ENCODE measurements at regions not wholly inside any gene's neighbourhood (a gene's known extent, or its start where the extent isn't known, plus 50 kb on each side); places are given as distances from the start of the nearest gene placed in this dataset.

GRCh38 chr20:61128701-61129269 lies 123.3 kb upstream of the CDH4 start:
- DNase-seq (ENCODE audit: low spot score): no peak
- in situ Hi-C loops (cut with HindIII; ENCODE audit: low sequenced_read_pairs): no loop called here

- in situ Hi-C loops (cut with HindIII; ENCODE audit: low sequenced_read_pairs): no loop called here
- DNase-seq (ENCODE audit: low spot score): no peak
Observed at GRCh38 chr20:61129311-61129710, 122.8 kb upstream of the CDH4 start.

- DNase-seq (ENCODE audit: low spot score): no peak
- in situ Hi-C loops (cut with HindIII; ENCODE audit: low sequenced_read_pairs): no loop called here
Observed at GRCh38 chr20:61130156-61130555, 121.9 kb upstream of the CDH4 start.

- in situ Hi-C loops (cut with HindIII; ENCODE audit: low sequenced_read_pairs): no loop called here
- no peak for DNase-seq (ENCODE audit: low spot score)
Observed at GRCh38 chr20:61131944-61132343, 120.1 kb upstream of the CDH4 start.

GRCh38 chr20:61133611-61134010 lies 118.5 kb upstream of the CDH4 start:
- DNase-seq (ENCODE audit: low spot score): no peak
- in situ Hi-C loops (cut with HindIII; ENCODE audit: low sequenced_read_pairs): no loop called here

- no peak for DNase-seq (ENCODE audit: low spot score)
- in situ Hi-C loops (cut with HindIII; ENCODE audit: low sequenced_read_pairs): no loop called here
Observed at GRCh38 chr20:61134296-61135030, 117.6 kb upstream of the CDH4 start.

GRCh38 chr20:61135266-61135665 lies 116.8 kb upstream of the CDH4 start:
- in situ Hi-C loops (cut with HindIII; ENCODE audit: low sequenced_read_pairs): no loop called here
- no peak for DNase-seq (ENCODE audit: low spot score)

- in situ Hi-C loops (cut with HindIII; ENCODE audit: low sequenced_read_pairs): no loop called here
- DNase-seq (ENCODE audit: low spot score): no peak
Observed at GRCh38 chr20:61135968-61136367, 116.1 kb upstream of the CDH4 start.

- in situ Hi-C loops (cut with HindIII; ENCODE audit: low sequenced_read_pairs): no loop called here
Observed at GRCh38 chr20:61138566-61138965, 113.5 kb upstream of the CDH4 start.

GRCh38 chr20:61139031-61139430 lies 113.0 kb upstream of the CDH4 start:
- in situ Hi-C loops (cut with HindIII; ENCODE audit: low sequenced_read_pairs): no loop called here
- no peak for DNase-seq (ENCODE audit: low spot score)

More at GRCh38 chr20:61138566-61138965, 113.5 kb upstream of the CDH4 start:
- no peak for DNase-seq (ENCODE audit: low spot score)

- no peak for DNase-seq (ENCODE audit: low spot score)
- in situ Hi-C loops (cut with HindIII; ENCODE audit: low sequenced_read_pairs): no loop called here
Observed at GRCh38 chr20:61140576-61140975, 111.5 kb upstream of the CDH4 start.

GRCh38 chr20:61146023-61146422 lies 106.0 kb upstream of the CDH4 start:
- in situ Hi-C loops (cut with HindIII; ENCODE audit: low sequenced_read_pairs): no loop called here
- DNase-seq (ENCODE audit: low spot score): no peak

GRCh38 chr20:61149636-61150035 lies 102.4 kb upstream of the CDH4 start:
- no peak for DNase-seq (ENCODE audit: low spot score)
- in situ Hi-C loops (cut with HindIII; ENCODE audit: low sequenced_read_pairs): no loop called here

GRCh38 chr20:61157301-61157700 lies 94.8 kb upstream of the CDH4 start:
- in situ Hi-C loops (cut with HindIII; ENCODE audit: low sequenced_read_pairs): no loop called here

GRCh38 chr20:61159957-61160686 lies 91.9 kb upstream of the CDH4 start:
- in situ Hi-C loops (cut with HindIII; ENCODE audit: low sequenced_read_pairs): no loop called here
- no peak for DNase-seq (ENCODE audit: low spot score)

More at GRCh38 chr20:61157301-61157700, 94.8 kb upstream of the CDH4 start:
- no peak for DNase-seq (ENCODE audit: low spot score)

GRCh38 chr20:61161726-61162390 lies 90.2 kb upstream of the CDH4 start:
- no peak for DNase-seq (ENCODE audit: low spot score)

GRCh38 chr20:61162451-61162850 lies 89.6 kb upstream of the CDH4 start:
- in situ Hi-C loops (cut with HindIII; ENCODE audit: low sequenced_read_pairs): no loop called here
- no peak for DNase-seq (ENCODE audit: low spot score)

More at GRCh38 chr20:61161726-61162390, 90.2 kb upstream of the CDH4 start:
- in situ Hi-C loops (cut with HindIII; ENCODE audit: low sequenced_read_pairs): no loop called here

- DNase-seq (ENCODE audit: low spot score): no peak
- in situ Hi-C loops (cut with HindIII; ENCODE audit: low sequenced_read_pairs): no loop called here
Observed at GRCh38 chr20:61163031-61163430, 89.0 kb upstream of the CDH4 start.

- in situ Hi-C loops (cut with HindIII; ENCODE audit: low sequenced_read_pairs): no loop called here
- DNase-seq (ENCODE audit: low spot score): no peak
Observed at GRCh38 chr20:61166324-61166723, 85.7 kb upstream of the CDH4 start.

- in situ Hi-C loops (cut with HindIII; ENCODE audit: low sequenced_read_pairs): no loop called here
- DNase-seq (ENCODE audit: low spot score): no peak
Observed at GRCh38 chr20:61168605-61169004, 83.5 kb upstream of the CDH4 start.
